Uterus (tissue), 3 donors: ENCODE measurements at regions not wholly inside any gene's neighbourhood (a gene's known extent, or its start where the extent isn't known, plus 50 kb on each side); places are given as distances from the start of the nearest gene placed in this dataset.

Source experiments
- DNase-seq, 2 donors: peaks; one replicate each; pipeline ENCODE4 v3.0.0-alpha.2; 2019 to 2020
- H3K27ac ChIP-seq, 2 donors: fragments of 200-600 bp; sonication (generic); 1 replicate in 1 of 2; 2 replicates in 1 of 2; pipeline ENCODE4 v1.5.1; 2016 to 2018
- H3K27me3 ChIP-seq, 2 donors: fragments of 200-600 bp; sonication (generic); one replicate each; pipeline ENCODE4 v1.5.1; 2018 to 2019; ENCODE audit warnings: control low read depth in 1 of 2
- H3K36me3 ChIP-seq, 2 donors: fragments of 200-600 bp; sonication (generic); one replicate each; pipeline ENCODE4 v1.5.1; 2019; ENCODE audit warnings: control low read depth in 1 of 2
- H3K4me1 ChIP-seq, 2 donors: fragments of 200-600 bp; sonication (generic); one replicate each; pipeline ENCODE4 v1.5.1; 2018 to 2019; ENCODE audit warnings: control low read depth in 1 of 2
- H3K4me3 ChIP-seq, 2 donors: fragments of 200-600 bp; sonication (generic); 1 replicate in 1 of 2; 2 replicates in 1 of 2; pipeline ENCODE4 v1.5.1; 2018 to 2019; ENCODE audit warnings: mild to moderate bottlenecking in 1 of 2
- H3K9me3 ChIP-seq, 2 donors: fragments of 200-600 bp; sonication (generic); one replicate each; pipeline ENCODE4 v1.5.1; 2019; ENCODE audit warnings: control low read depth in 1 of 2
- CTCF ChIP-seq, 4 experiments: fragments of 200-600 bp in 2 of 4; fragments of 450-650 bp in 2 of 4; sonication (generic) in 2 of 4; IDR thresholded peaks; one replicate each; pipeline ENCODE4 v1.5.1; 2016 to 2019; ENCODE audit warnings: antibody characterized with exemption in 4 of 4, mild to moderate bottlenecking in 2 of 4, moderate library complexity in 1 of 4
- POLR2A ChIP-seq, 2 donors: fragments of 450-650 bp; IDR thresholded peaks; one replicate each; pipeline ENCODE4 v1.6.1; 2016; ENCODE audit warnings: antibody characterized with exemption in 2 of 2, mild to moderate bottlenecking in 1 of 2, moderate library complexity in 1 of 2
- intact Hi-C: fragments of 100-400 bp; cut with DNase I; formaldehyde crosslinking; loops from one replicate; pipeline ENCODE4 v1.15.1; 2023; ENCODE audit warnings: low total_unique reads
- donor health status: DM: yes; HTN: yes; CAD: no.

GRCh38 chr6:132128424-132128823 is 177.3 kb upstream of the CCN2 start:
- no peaks in the 10 kb centered on the region for H3K27me3 ChIP-seq
- H3K27ac ChIP-seq, result no peak overlapping the region
- no peak for TF ChIP-seq POLR2A (IDR thresholded peaks at IDR 0.05)
- TF ChIP-seq CTCF (IDR thresholded peaks at IDR 0.05), result no peak
- H3K9me3 ChIP-seq, result no peaks in the 10 kb centered on the region
- H3K4me1 ChIP-seq, result peaks cover 0 to 7% of the 10 kb centered on the region in 2 donors
- H3K4me3 ChIP-seq, result no peak overlapping the region
- DNase-seq, result no peak
- intact Hi-C loops, result no loop called here
- no peaks in the 10 kb centered on the region for H3K36me3 ChIP-seq

DNA sequence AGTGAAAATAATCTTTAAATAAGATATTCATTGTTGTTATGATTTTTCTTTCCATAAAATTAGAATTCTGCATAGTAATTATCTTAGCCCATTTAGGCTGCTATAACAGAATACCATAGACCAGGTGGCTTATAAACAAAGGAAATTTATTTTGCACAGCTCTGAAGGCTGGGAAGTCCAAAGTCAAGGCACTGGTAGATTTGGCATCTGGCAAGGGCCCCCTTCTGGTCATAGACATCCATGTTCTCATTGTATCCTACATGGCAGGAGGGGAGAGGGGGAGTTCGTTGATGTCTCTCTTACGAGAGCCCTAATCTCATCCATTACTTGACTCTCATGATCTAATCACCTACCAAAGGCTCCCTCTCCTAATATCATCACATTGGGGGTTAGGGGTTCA is 175.0 kb upstream of the CCN2 start:
- no peak for DNase-seq
- intact Hi-C loops, result no loop called here
- no peaks in the 10 kb centered on the region for H3K36me3 ChIP-seq
- peaks cover 0 to 4% of the 10 kb centered on the region in 2 donors for H3K4me1 ChIP-seq
- no peak overlapping the region for H3K27ac ChIP-seq
- H3K4me3 ChIP-seq, result no peak overlapping the region
- H3K9me3 ChIP-seq, result no peaks in the 10 kb centered on the region
- H3K27me3 ChIP-seq, result no peaks in the 10 kb centered on the region
- no peak for TF ChIP-seq CTCF (IDR thresholded peaks at IDR 0.05)

DNA sequence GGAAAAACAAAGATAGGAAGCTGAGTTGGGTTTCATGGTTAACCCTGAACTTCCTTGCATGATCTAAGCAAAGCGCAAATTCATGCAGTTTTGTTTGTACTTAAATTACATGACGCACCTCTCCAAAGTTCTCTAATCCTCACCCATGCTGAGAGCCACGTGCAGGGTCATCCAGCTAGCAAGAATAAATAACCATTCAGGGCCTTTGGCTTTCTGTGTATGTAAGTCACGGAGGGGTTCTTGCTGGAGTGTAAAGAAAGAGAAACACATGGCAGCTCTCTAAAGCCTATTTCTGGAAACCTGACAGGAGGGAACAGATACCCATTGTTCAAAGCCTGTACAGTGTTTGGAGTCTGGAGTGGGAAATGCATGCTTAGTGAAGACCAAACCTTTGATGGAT is 171.7 kb upstream of the CCN2 start:
- Histone ChIP-seq H3K9me3 (no peaks in the 10 kb centered on the region), H3K4me3 (no peak overlapping the region), H3K27me3 (no peaks in the 10 kb centered on the region), H3K4me1 (no peaks in the 10 kb centered on the region), H3K36me3 (no peaks in the 10 kb centered on the region), H3K27ac (no peak overlapping the region)
- no peak for DNase-seq
- intact Hi-C loops, result no loop called here
- TF ChIP-seq POLR2A (IDR thresholded peaks at IDR 0.05) (no peak), CTCF (IDR thresholded peaks at IDR 0.05) (no peak)

- no peaks in the 10 kb centered on the region for H3K27me3 ChIP-seq
- no peaks in the 10 kb centered on the region for H3K36me3 ChIP-seq
- H3K9me3 ChIP-seq, result no peaks in the 10 kb centered on the region
- intact Hi-C loops, result no loop called here
- H3K4me1 ChIP-seq, result no peaks in the 10 kb centered on the region
- no peak overlapping the region for H3K4me3 ChIP-seq
- no peak for DNase-seq
- no peak for TF ChIP-seq POLR2A (IDR thresholded peaks at IDR 0.05)
- no peak for TF ChIP-seq CTCF (IDR thresholded peaks at IDR 0.05)
- H3K27ac ChIP-seq, result no peak overlapping the region
Observed at GRCh38 chr6:132122176-132122575, 171.0 kb upstream of the CCN2 start.

GRCh38 chr6:132118144-132118543 is 167.0 kb upstream of the CCN2 start:
- no peak for TF ChIP-seq POLR2A (IDR thresholded peaks at IDR 0.05)
- no peak for TF ChIP-seq CTCF (IDR thresholded peaks at IDR 0.05)
- H3K27ac ChIP-seq, result no peak overlapping the region
- H3K27me3 ChIP-seq, result no peaks in the 10 kb centered on the region
- intact Hi-C loops, result no loop called here
- H3K36me3 ChIP-seq, result no peaks in the 10 kb centered on the region
- H3K4me1 ChIP-seq, result no peaks in the 10 kb centered on the region
- no peak overlapping the region for H3K4me3 ChIP-seq
- H3K9me3 ChIP-seq, result no peaks in the 10 kb centered on the region
- no peak for DNase-seq
